Posterior cingulate gyrus (tissue), 11 donors: ENCODE measurements at regions not wholly inside any gene's neighbourhood (a gene's known extent, or its start where the extent isn't known, plus 50 kb on each side); places are given as distances from the start of the nearest gene placed in this dataset.

Experiments used
- DNase-seq, 10 donors: peaks; one replicate each; pipeline versions ENCODE4 v3.0.0 to v3.0.0-alpha.2; 2020 to 2021; ENCODE audit warnings: mixed read lengths in 3 of 10
- intact Hi-C: fragments of 100-400 bp; cut with DNase I; formaldehyde crosslinking; loops from one replicate; pipeline ENCODE4 v1.15.1; 2023

GRCh38 chr15:94943888-94944287 lies 712.5 kb downstream of the MCTP2 start:
- intact Hi-C loops, result no loop called here
- DNase-seq, result no peak

DNA sequence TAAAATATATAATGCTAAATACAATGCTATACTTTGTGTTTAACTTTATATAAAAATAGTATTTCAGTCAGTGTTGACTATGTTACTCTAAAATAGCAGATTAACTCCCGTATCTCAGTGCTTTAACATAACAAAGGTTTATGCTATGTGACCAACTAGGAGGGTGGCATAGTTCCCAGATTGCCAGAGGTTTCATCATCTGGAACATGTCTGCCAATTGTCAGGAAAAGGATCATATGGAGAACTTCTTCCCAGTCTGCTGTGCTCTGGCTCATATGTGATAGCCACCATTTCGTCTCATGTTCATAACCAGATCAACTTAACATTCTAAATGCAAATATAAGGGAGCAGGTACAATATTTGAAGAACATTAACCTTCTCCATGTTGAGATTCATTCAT lies 720.2 kb downstream of the MCTP2 start:
- intact Hi-C loops, result no loop called here
- DNase-seq, result no peak

DNA sequence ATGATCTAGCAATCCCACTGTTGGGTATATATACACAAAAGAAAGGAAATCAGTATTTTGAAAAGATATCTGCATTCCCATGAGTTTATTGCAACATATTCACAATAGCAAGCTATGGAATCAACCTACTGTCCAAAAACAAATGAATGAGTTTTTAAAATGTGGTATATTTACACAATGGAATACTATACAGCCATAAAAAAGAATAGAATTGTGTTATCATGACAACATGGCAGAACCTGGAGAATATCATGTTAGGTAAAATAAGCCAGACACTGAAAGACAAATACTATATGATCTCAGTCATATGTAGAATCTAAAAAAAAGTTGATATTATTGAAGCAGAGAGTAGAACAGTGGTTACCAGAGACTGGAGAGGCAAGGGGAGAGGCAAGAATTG lies 732.6 kb downstream of the MCTP2 start:
- intact Hi-C loops, result no loop called here
- DNase-seq, result no peak

DNA sequence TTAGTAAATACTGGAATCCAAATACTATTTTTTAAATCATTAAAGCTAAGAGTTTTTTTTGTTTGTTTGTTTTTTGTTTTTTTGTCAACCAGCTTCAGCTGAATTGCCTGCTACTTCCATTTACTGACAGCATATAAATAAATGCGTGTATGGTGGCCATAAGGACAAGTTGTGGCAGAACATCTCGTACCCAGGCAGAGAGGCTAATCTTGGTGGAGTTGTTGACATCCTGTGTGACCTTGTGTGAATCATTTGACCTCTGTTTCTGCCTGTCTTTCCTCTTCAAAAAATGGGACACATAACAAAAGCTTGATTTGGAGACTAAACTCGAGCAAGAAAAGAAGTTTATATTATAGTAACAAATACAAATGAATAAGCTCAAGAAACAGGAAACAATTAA lies 734.2 kb downstream of the MCTP2 start:
- no peak for DNase-seq
- intact Hi-C loops, result no loop called here

DNA sequence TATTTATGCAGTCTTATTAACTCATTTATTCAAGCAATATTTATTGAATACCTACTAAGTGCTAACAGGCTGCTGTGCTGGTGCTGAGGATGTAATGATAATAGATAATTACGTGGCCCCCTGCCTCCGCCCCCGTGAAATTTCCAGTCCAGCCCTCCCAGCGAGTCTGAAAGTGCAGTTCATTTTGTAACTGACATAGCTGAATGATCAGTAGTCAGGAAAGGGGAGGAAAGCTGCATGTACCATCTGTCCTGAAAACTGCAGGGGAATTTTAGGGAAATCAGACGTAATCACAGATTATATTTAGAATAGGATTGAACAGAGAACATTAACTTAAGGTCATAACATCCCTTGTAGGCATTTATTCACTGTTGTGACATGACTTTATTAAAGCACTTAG lies 736.8 kb downstream of the MCTP2 start:
- DNase-seq, result no peak
- intact Hi-C loops, result no loop called here

DNA sequence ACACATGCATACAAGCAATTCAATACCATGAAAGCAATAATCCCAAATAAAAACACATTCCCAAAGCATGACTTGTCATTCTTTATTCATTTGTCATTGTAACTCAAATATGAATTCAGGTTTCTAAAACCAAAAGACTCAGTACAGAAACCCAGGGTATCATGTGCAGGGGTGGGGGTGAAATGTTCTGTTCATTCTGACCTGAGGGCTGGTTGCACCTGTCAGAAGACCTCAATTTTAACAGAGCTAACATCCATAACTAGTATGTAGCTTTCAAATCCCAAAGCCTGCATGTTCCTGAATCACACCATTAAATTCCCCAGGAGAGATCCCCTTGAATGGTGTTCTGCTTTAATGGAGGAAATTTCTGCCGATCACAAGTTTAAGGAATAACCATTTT lies 738.7 kb downstream of the MCTP2 start:
- intact Hi-C loops, result no loop called here

DNA sequence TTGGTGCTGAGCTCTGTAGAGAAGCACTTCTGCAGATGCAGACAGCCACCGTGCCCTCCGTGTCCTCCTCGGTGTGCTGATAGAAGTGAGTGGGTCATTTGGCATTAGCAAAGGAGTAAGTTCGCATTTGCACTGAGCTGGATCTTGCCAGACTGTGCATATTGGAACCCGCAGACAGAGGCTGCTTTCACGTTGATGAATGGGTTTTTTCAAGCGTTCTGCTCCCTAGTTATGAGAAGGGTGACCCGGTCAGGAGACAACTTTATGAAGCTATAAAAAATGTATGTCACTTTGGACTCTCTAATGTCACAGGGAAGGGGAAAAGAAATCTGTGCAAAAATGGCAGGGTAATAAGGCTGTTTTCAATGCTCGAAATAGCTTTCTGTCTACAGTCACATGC lies 739.4 kb downstream of the MCTP2 start:
- intact Hi-C loops, result no loop called here
- no peak for DNase-seq

More for the DNA sequence above, 738.7 kb downstream of the MCTP2 start:
- DNase-seq, result no peak

DNA sequence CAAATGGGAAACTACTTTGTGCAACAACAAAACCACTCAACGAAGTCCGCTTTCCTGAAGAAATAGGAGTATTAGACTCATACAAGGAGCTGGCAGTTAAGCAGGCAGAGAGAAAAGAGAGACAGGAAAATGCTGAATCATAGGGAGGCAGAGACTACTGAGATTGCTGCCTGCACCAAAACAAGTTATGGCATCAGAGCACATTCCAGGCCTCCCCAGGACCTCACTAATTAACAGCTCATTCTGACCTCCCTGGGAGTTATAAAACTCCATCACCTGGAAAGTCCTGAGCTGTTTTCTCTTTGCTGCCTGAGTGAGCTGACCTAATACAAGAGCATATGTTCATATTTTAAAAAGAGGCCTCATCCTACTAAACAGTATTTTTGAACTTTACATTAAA lies 741.0 kb downstream of the MCTP2 start:
- intact Hi-C loops, result no loop called here
- DNase-seq, result no peak

DNA sequence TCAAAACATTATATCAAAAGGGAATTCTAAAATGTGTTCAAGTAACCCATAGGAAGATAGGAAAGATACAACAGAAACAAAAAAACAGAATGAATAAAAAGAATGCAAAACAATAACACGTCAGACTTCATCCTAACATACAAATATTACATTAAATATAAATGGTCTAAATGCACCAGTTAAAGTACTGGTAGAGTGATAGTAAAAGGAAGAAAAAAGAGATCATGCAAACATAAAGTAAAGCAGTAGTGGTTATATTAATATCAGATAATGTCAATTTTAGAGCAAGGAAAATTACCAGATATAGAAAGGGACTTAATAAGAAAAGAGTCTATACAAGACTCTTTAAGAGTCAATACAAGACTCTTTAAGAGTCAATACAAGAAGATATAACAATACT lies 755.7 kb downstream of the MCTP2 start:
- no peak for DNase-seq

DNA sequence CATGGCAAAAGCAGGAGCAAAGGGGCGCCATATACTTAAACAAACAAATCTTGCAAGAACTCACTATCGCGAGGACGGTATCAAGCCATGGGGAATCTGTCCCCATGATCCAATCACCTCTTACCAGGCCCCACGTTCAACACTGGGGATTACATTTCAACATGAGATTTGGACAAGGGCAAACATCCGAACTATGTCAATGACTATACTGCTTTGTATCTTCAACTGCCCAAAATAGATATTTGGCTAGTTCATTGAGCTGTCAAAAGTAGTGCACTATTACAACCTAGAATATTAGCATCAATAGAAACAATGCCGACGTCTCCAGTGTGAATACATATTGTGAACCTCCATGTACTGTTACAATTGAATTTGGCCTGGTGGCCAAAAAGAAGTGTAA lies 760.4 kb downstream of the MCTP2 start:
- intact Hi-C loops, result no loop called here
- DNase-seq, result no peak

More for the DNA sequence above, 755.7 kb downstream of the MCTP2 start:
- intact Hi-C loops, result no loop called here

GRCh38 chr15:95009635-95010034 lies 778.3 kb downstream of the MCTP2 start:
- no peak for DNase-seq
- intact Hi-C loops, result no loop called here

DNA sequence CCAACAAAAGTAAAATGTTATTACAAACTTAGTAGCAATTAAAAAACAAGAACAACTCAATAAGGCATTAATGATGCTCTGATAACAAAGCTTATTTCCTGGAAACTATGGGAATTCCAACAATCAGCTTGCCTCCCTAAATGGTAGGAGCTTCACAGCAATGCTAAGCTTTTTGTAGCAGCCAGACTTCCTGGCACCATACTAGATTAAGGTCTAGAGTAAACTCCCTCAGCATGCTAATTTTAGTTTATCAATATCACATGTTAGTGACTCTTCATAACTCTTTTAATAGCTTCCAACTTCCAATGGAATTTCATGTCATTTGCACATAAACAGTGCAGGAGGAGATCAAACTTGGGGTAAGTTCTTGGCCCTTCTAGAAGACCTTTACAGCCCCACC lies 782.0 kb downstream of the MCTP2 start:
- intact Hi-C loops, result no loop called here

DNA sequence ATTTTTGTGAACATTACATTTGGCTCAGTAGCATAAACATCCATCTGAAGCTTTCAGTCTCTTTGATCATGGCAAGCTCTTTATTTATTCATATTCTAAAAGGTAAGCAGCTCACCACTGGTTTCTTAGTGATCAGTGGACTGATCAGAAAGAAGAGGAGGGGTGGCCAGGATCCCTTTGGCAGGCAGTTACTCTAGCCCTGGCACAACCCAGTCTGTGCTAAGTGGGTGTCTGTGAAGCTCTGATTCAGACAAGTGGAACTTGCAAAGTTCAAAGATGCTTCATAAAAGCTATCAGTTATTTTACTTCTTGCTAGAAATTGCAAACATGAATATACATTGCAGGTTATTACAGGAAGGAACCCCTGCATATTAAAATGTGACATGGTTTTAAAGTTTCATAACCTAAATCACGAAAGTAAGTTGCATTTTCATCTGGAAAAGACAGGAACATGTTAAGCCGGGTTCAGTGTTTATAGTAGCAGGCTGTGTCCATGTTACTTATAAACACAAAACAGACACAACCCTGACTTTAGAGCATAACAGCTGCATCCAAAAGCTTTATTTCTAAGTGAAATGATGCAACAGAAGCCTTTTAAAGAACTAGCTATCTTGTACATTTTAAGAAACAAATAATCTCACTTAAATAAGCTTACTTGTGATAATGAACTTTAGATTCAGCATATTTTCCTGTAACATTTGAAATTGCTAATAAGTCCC lies 785.3 kb downstream of the MCTP2 start:
- DNase-seq, result no peak
- intact Hi-C loops, result no loop called here

More for the DNA sequence above, 782.0 kb downstream of the MCTP2 start:
- DNase-seq, result no peak

DNA sequence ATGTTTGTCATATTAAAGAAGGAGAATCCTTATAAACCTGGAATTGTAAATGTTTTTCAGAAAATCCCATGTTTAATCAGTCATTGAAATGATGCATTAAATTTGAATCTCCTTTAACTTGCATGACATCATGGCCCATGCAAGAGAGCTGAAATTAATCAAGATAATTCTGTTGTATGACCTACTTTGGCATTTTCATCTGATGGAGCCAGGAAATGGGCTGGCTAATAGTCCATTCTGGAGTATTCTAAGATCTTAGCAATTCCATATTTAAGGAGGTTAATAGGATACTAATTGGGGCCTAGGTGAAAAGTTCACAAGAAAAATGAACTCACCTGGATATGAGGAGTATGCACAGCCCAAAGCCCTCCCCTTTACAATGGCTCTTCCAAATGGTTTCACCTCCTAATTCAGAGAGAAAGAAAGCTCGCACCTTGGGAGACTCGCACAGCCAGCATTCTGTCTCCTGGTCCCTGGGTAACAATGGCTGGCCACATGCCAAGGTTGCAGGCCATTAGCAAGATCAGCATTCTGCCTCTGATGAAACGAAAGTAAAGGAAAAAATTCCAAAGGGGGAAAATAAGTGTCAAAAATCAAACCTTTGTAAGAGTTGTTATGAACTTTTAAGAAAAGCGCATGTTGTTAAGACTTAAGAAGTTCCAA lies 786.4 kb downstream of the MCTP2 start:
- intact Hi-C loops, result no loop called here
- DNase-seq, result peak in 3 of 10 donors; percentile 34 to 69 (median 39)

- no peak for DNase-seq
- intact Hi-C loops, result no loop called here
Observed at GRCh38 chr15:95018888-95019545, 787.7 kb downstream of the MCTP2 start.

DNA sequence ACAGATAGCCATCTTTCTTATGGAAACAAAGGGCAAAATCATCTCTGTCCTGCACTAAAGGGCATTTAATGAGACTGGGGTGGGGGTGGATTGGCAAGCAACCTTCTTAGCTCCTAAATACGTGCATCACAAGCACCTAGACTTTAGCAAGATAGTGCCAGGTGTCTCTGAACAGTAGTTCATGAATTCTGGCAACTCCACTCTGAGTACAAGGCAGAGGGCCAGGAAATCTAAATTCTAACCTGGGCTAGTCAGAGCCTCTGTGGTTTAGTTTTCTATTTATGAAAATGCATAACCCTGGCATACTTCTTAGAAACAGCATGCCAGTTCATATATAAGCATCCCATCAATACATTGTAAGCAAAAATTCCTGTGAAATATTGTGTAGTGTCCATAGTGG lies 788.5 kb downstream of the MCTP2 start:
- intact Hi-C loops, result no loop called here
- DNase-seq, result no peak

DNA sequence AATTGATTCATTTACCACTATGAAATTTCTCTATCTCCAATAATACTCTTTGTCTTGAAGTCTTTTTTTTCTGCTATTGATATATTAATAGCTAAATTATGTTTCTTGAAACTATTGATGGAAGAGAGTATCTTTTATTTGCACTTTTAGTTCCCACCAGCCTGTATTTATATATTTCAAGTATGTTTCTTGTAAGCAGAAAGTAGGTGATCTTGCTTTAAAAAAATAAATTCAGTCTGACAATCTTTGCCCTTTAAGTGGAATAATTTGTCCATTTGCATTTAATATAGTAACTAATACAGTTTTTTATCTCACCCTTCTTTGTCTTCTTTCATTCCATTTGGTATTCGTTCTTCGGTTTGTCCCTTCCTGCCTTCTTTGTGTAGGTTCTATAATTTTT lies 790.5 kb downstream of the MCTP2 start:
- intact Hi-C loops, result no loop called here

GRCh38 chr15:95024351-95024750 lies 793.0 kb downstream of the MCTP2 start:
- intact Hi-C loops, result no loop called here
- no peak for DNase-seq

More for the DNA sequence above, 790.5 kb downstream of the MCTP2 start:
- no peak for DNase-seq

- peak in 1 of 10 donors; percentile 9 for DNase-seq
- intact Hi-C loops, result no loop called here
Observed at GRCh38 chr15:95025924-95026728, 794.8 kb downstream of the MCTP2 start.

GRCh38 chr15:95027981-95028380 lies 796.6 kb downstream of the MCTP2 start:
- intact Hi-C loops, result no loop called here

DNA sequence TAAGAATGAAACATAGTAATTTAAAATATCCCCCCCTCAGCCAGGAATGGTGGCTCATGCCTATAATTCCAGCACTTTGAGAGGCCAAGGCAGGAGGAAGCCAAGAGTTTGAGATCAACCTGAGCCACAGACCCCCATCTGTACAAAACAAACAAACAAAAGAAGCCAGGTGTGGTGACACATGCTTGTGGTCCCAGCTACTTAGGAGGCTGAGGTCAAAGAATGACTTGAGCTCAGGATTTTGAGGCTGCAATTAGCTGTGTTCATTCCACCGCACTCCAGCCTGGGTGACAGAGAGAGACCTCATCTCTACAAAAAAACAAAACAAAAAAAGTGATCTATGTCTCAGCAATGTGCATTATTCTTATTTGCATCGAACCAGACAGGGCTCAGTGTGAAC lies 800.8 kb downstream of the MCTP2 start:
- intact Hi-C loops, result no loop called here
- no peak for DNase-seq

More at GRCh38 chr15:95027981-95028380, 796.6 kb downstream of the MCTP2 start:
- DNase-seq, result no peak
